Esophagus (tissue), 2 donors: ENCODE measurements at regions not wholly inside any gene's neighbourhood (a gene's known extent, or its start where the extent isn't known, plus 50 kb on each side); places are given as distances from the start of the nearest gene placed in this dataset.

ENCODE experiments used
- H3K27ac ChIP-seq, 2 donors: one replicate each; pipeline ENCODE4 v1.5.1; 2013; ENCODE audit warnings: low read depth in 2 of 2, mild to moderate bottlenecking in 2 of 2, inconsistent platforms in 1 of 2, low read length in 1 of 2, moderate library complexity in 1 of 2
- H3K27me3 ChIP-seq, 2 donors: one replicate each; pipeline ENCODE4 v1.6.1; 2013; ENCODE audit warnings: low read length in 2 of 2, control low read depth in 1 of 2, mild to moderate bottlenecking in 1 of 2; ENCODE audit not compliant: insufficient read depth in 2 of 2, control insufficient read depth in 1 of 2
- H3K36me3 ChIP-seq, 2 donors: one replicate each; pipeline ENCODE4 v1.6.1; 2013; ENCODE audit warnings: low read length in 1 of 2; ENCODE audit not compliant: control insufficient read depth in 2 of 2, insufficient read depth in 2 of 2
- H3K4me1 ChIP-seq, 2 donors: one replicate each; pipeline ENCODE4 v1.6.1; 2013; ENCODE audit warnings: low read length in 1 of 2; ENCODE audit not compliant: control insufficient read depth in 2 of 2, insufficient read depth in 2 of 2
- H3K4me3 ChIP-seq, 2 donors: one replicate each; pipeline ENCODE4 v1.5.1; 2013; ENCODE audit warnings: low read length in 2 of 2, mild to moderate bottlenecking in 2 of 2, low read depth in 1 of 2, moderate library complexity in 1 of 2
- H3K9me3 ChIP-seq, 2 donors: one replicate each; pipeline ENCODE4 v1.6.1; 2013; ENCODE audit warnings: mild to moderate bottlenecking in 2 of 2, low read depth in 1 of 2, low read length in 1 of 2, moderate library complexity in 1 of 2; ENCODE audit not compliant: control insufficient read depth in 2 of 2, insufficient read depth in 1 of 2
- WGBS, 2 donors: extraction: QIAGEN DNeasy Blood & Tissue Kit; methylation state at CpG; one replicate each; pipeline ENCODE4 v1.1.7; 2013; 5-methylcytosine and 5-hydroxymethylcytosine counted together
- donor health status: healthy with polysubstance abuse.
- donor health status: Bipolar disorder and iron deficiency.

GRCh38 chr6:113697632-113698410 lies 159.3 kb upstream of the MARCKS start:
- Histone ChIP-seq H3K27me3 (no peaks in the 10 kb centered on the region), H3K4me1 (no peaks in the 10 kb centered on the region), H3K27ac (no peak overlapping the region), H3K4me3 (no peak overlapping the region), H3K36me3 (no peaks in the 10 kb centered on the region), H3K9me3 (no peaks in the 10 kb centered on the region)
- 83 to 85% methylated on average over 4 of the region's 4 CpGs for WGBS, 2 donors

- Histone ChIP-seq H3K27ac (no peak overlapping the region), H3K27me3 (no peaks in the 10 kb centered on the region), H3K36me3 (no peaks in the 10 kb centered on the region), H3K4me1 (no peaks in the 10 kb centered on the region), H3K4me3 (no peak overlapping the region), H3K9me3 (no peaks in the 10 kb centered on the region)
Observed at GRCh38 chr6:113699239-113699638, 157.9 kb upstream of the MARCKS start.

GRCh38 chr6:113701552-113702254 lies 155.4 kb upstream of the MARCKS start:
- Histone ChIP-seq H3K27ac (no peak overlapping the region), H3K4me1 (no peaks in the 10 kb centered on the region), H3K36me3 (no peaks in the 10 kb centered on the region), H3K9me3 (no peaks in the 10 kb centered on the region), H3K4me3 (no peak overlapping the region), H3K27me3 (no peaks in the 10 kb centered on the region)
- whole genome bisulfite sequencing, 2 donors = 68 to 85% methylated on average over 4 of the region's 4 CpGs

GRCh38 chr6:113707194-113707593 lies 150.0 kb upstream of the MARCKS start:
- H3K27me3 ChIP-seq = no peaks in the 10 kb centered on the region
- 80 to 86% methylated on average over 3 of the region's 3 CpGs for WGBS, 2 donors

GRCh38 chr6:113709936-113710509 lies 147.1 kb upstream of the MARCKS start:
- no peak overlapping the region for H3K27ac ChIP-seq

More at GRCh38 chr6:113707194-113707593, 150.0 kb upstream of the MARCKS start:
- no peaks in the 10 kb centered on the region for H3K9me3 ChIP-seq
- no peak overlapping the region for H3K4me3 ChIP-seq
- H3K27ac ChIP-seq = no peak overlapping the region
- H3K36me3 ChIP-seq = no peaks in the 10 kb centered on the region
- peaks cover 0 to 4% of the 10 kb centered on the region in 2 donors for H3K4me1 ChIP-seq

GRCh38 chr6:113713665-113714064 lies 143.5 kb upstream of the MARCKS start:
- no peak overlapping the region for H3K27ac ChIP-seq
- WGBS, 2 donors = 93 to 95% methylated on average over 2 of the region's 2 CpGs
- H3K27me3 ChIP-seq = no peaks in the 10 kb centered on the region
- H3K4me1 ChIP-seq = no peaks in the 10 kb centered on the region
- H3K36me3 ChIP-seq = no peaks in the 10 kb centered on the region
- no peaks in the 10 kb centered on the region for H3K9me3 ChIP-seq
- H3K4me3 ChIP-seq = no peak overlapping the region

More at GRCh38 chr6:113709936-113710509, 147.1 kb upstream of the MARCKS start:
- Histone ChIP-seq H3K4me1 (peaks cover 0 to 4% of the 10 kb centered on the region in 2 donors), H3K9me3 (no peaks in the 10 kb centered on the region), H3K4me3 (no peak overlapping the region), H3K27me3 (no peaks in the 10 kb centered on the region), H3K36me3 (no peaks in the 10 kb centered on the region)
- WGBS, 2 donors = 68 to 74% methylated on average over 6 of the region's 6 CpGs

- H3K4me1 ChIP-seq = no peaks in the 10 kb centered on the region
- no peak overlapping the region for H3K27ac ChIP-seq
- H3K4me3 ChIP-seq = no peak overlapping the region
- no peaks in the 10 kb centered on the region for H3K9me3 ChIP-seq
- H3K27me3 ChIP-seq = no peaks in the 10 kb centered on the region
- 79 to 80% methylated on average over 4 of the region's 4 CpGs for WGBS, 2 donors
- no peaks in the 10 kb centered on the region for H3K36me3 ChIP-seq
Observed at GRCh38 chr6:113718588-113718987, 138.6 kb upstream of the MARCKS start.

GRCh38 chr6:113719064-113719463 lies 138.1 kb upstream of the MARCKS start:
- Histone ChIP-seq H3K27ac (no peak overlapping the region), H3K36me3 (no peaks in the 10 kb centered on the region), H3K4me3 (no peak overlapping the region), H3K9me3 (no peaks in the 10 kb centered on the region), H3K4me1 (no peaks in the 10 kb centered on the region), H3K27me3 (no peaks in the 10 kb centered on the region)
- 74 to 82% methylated on average over 2 of the region's 2 CpGs for WGBS, 2 donors

GRCh38 chr6:113719545-113719944 lies 137.6 kb upstream of the MARCKS start:
- Histone ChIP-seq H3K4me1 (no peaks in the 10 kb centered on the region), H3K36me3 (no peaks in the 10 kb centered on the region), H3K27me3 (no peaks in the 10 kb centered on the region), H3K27ac (no peak overlapping the region), H3K9me3 (no peaks in the 10 kb centered on the region), H3K4me3 (no peak overlapping the region)
- 82 to 98% methylated on average over 4 of the region's 4 CpGs for WGBS, 2 donors
